B cell (primary cell): ENCODE measurements at regions not wholly inside any gene's neighbourhood (a gene's known extent, or its start where the extent isn't known, plus 50 kb on each side); places are given as distances from the start of the nearest gene placed in this dataset.

Experiments used
- ATAC-seq: fragments of 200-7000 bp; cut with Tn5 transposase; one replicate; pipeline ENCODE4 v1.10.0; 2021; ENCODE audit warnings: low read depth, mild to moderate bottlenecking, moderate number of reproducible peaks, moderate library complexity
- CTCF ChIA-PET: fragments of 350-600 bp; sonication (Branson Sonifier 250); formaldehyde crosslinking; loops from one replicate; lab custom pipeline; 2021; ENCODE audit warnings: antibody characterized with exemption, inconsistent platforms; lab: Charles Lee
- POLR2A ChIA-PET: fragments of 350-600 bp; sonication (Branson Sonifier 250); formaldehyde crosslinking; loops from one replicate; lab custom pipeline; 2021; ENCODE audit warnings: antibody characterized with exemption; lab: Charles Lee
- DNase-seq: peaks from one replicate; pipeline ENCODE4 v3.0.0; 2013
- H2AFZ ChIP-seq: 2 replicates; pipeline ENCODE4 v1.6.1; 2012; ENCODE audit warnings: mild to moderate bottlenecking, low read depth, low read length; ENCODE audit not compliant: insufficient read depth, poor library complexity, severe bottlenecking
- H3K27ac ChIP-seq, 2 donors: 1 replicate in 1 of 2; 2 replicates in 1 of 2; pipeline ENCODE4 v1.5.1; 2012 to 2013; ENCODE audit warnings: low read length in 2 of 2, mild to moderate bottlenecking in 2 of 2, moderate library complexity in 1 of 2
- H3K27me3 ChIP-seq, 4 experiments: fragments of 200-600 bp in 1 of 4; sonication (generic) in 1 of 4; replicated peaks in 1 of 4; 1 replicate in 2 of 4; 2 replicates in 2 of 4; pipeline versions ENCODE4 v1.6.1 to v1.7.0; 2013 to 2016; ENCODE audit warnings: low read length in 3 of 4, mild to moderate bottlenecking in 2 of 4, mixed read lengths in 1 of 4, moderate library complexity in 1 of 4; ENCODE audit not compliant: insufficient read depth in 4 of 4, control insufficient read depth in 3 of 4; ENCODE audit errors: control extremely low read depth in 1 of 4
- H3K36me3 ChIP-seq, 2 experiments: replicated peaks in 1 of 2; 1 replicate in 1 of 2; 2 replicates in 1 of 2; pipeline versions ENCODE4 v1.6.1 to v1.7.1; 2013; ENCODE audit warnings: low read length in 1 of 2; ENCODE audit not compliant: insufficient read depth in 2 of 2, control insufficient read depth in 1 of 2; ENCODE audit errors: control extremely low read depth in 1 of 2, extremely low read depth in 1 of 2
- H3K4me1 ChIP-seq, 2 donors: fragments of 200-600 bp in 1 of 2; sonication (generic) in 1 of 2; 1 replicate in 1 of 2; 2 replicates in 1 of 2; pipeline versions ENCODE4 v1.5.1 to v1.6.1; 2013 to 2017; ENCODE audit warnings: low read length in 2 of 2; ENCODE audit not compliant: control insufficient read depth in 2 of 2, insufficient read depth in 2 of 2
- H3K4me2 ChIP-seq: replicated peaks from 2 replicates; pipeline ENCODE3; 2012; ENCODE audit warnings: mild to moderate bottlenecking, low read depth, low read length; ENCODE audit not compliant: poor library complexity, severe bottlenecking
- H3K4me3 ChIP-seq, 5 experiments: fragments of 200-600 bp in 1 of 5; sonication (generic) in 1 of 5; 1 replicate in 3 of 5; 2 replicates in 2 of 5; pipeline versions ENCODE4 v1.5.1 to v1.7.0; 2011 to 2016; ENCODE audit warnings: low read length in 4 of 5, mild to moderate bottlenecking in 4 of 5, low read depth in 2 of 5, control low read depth in 1 of 5, moderate library complexity in 1 of 5; ENCODE audit not compliant: insufficient read depth in 1 of 5; ENCODE audit errors: control extremely low read depth in 1 of 5, extremely low read depth in 1 of 5
- H3K79me2 ChIP-seq: fragments of 200-600 bp; sonication (generic); one replicate; pipeline ENCODE4 v1.6.0; 2016; ENCODE audit warnings: low read length; ENCODE audit not compliant: control insufficient read depth, insufficient read depth
- H3K9ac ChIP-seq: fragments of 200-600 bp; sonication (generic); 2 replicates; pipeline ENCODE4 v1.6.1; 2017; ENCODE audit warnings: mild to moderate bottlenecking, low read length, moderate library complexity
- H3K9me3 ChIP-seq, 3 donors: one replicate each; pipeline versions ENCODE4 v1.6.1 to v1.7.1; 2013; ENCODE audit warnings: low read length in 2 of 3; ENCODE audit not compliant: control insufficient read depth in 2 of 3, insufficient read depth in 1 of 3; ENCODE audit errors: control extremely low read depth in 1 of 3
- H4K20me1 ChIP-seq: 2 replicates; pipeline ENCODE4 v1.6.0; 2012; ENCODE audit warnings: mild to moderate bottlenecking, low read length; ENCODE audit not compliant: insufficient read depth, control insufficient read depth, poor library complexity, severe bottlenecking
- H3K27ac Mint-ChIP-seq: one replicate; pipeline ENCODE4 v1.8.0; 2021; ENCODE audit warnings: mixed read lengths
- H3K27me3 Mint-ChIP-seq: one replicate; pipeline ENCODE4 v1.8.0; 2021; ENCODE audit warnings: mixed read lengths
- H3K4me1 Mint-ChIP-seq: one replicate; pipeline ENCODE4 v1.8.0; 2021; ENCODE audit warnings: mixed read lengths
- H3K4me3 Mint-ChIP-seq: one replicate; pipeline ENCODE4 v1.8.0; 2021; ENCODE audit warnings: mixed read lengths
- H3K9me3 Mint-ChIP-seq: one replicate; pipeline ENCODE4 v1.8.0; 2022; ENCODE audit warnings: mixed read lengths; ENCODE audit not compliant: insufficient read depth
- EZH2 ChIP-seq: IDR thresholded peaks from 2 replicates; pipeline ENCODE4 v1.6.1; 2012; ENCODE audit warnings: borderline replicate concordance, low read depth, mild to moderate bottlenecking, moderate library complexity, low read length; ENCODE audit not compliant: insufficient read depth, poor library complexity, severe bottlenecking
- WGBS: methylation state at CpG from one replicate; pipeline ENCODE4 v1.1.5; 2013; ENCODE audit warnings: missing lambda C conversion rate; ENCODE audit not compliant: insufficient coverage; 5-methylcytosine and 5-hydroxymethylcytosine counted together
- intact Hi-C: fragments of 100-400 bp; cut with micrococcal nuclease; formaldehyde crosslinking; loops from one replicate; pipeline ENCODE4 v1.10.0; 2022
- TF ChIP-seq, protein P1 (sequence below): fragments of 200-600 bp; IDR thresholded peaks from one replicate; pipeline ENCODE4 v1.8.0; 2022; ENCODE audit warnings: antibody characterized with exemption, mild to moderate bottlenecking

- Histone ChIP-seq H3K9me3 (no peaks in the 10 kb centered on the region), H3K4me3 (no peak overlapping the region), H3K4me1 (no peaks in the 10 kb centered on the region), H3K9ac (no peak overlapping the region), H2AFZ (no peak overlapping the region), H3K27ac (no peak overlapping the region), H3K4me2 (no peak overlapping the region), H3K79me2 (no peaks in the 10 kb centered on the region), H4K20me1 (no peaks in the 10 kb centered on the region), H3K36me3 (no peaks in the 10 kb centered on the region), H3K27me3 (no peaks in the 10 kb centered on the region)
- ChIA-PET CTCF (no interaction called here), POLR2A (no interaction called here)
- no peak for DNase-seq
- Mint-ChIP-seq H3K27me3 (no peaks in the 10 kb centered on the region), H3K4me1 (no peaks in the 10 kb centered on the region), H3K27ac (no peak overlapping the region), H3K4me3 (no peak overlapping the region), H3K9me3 (no peaks in the 10 kb centered on the region)
- TF ChIP-seq, protein P1, sequence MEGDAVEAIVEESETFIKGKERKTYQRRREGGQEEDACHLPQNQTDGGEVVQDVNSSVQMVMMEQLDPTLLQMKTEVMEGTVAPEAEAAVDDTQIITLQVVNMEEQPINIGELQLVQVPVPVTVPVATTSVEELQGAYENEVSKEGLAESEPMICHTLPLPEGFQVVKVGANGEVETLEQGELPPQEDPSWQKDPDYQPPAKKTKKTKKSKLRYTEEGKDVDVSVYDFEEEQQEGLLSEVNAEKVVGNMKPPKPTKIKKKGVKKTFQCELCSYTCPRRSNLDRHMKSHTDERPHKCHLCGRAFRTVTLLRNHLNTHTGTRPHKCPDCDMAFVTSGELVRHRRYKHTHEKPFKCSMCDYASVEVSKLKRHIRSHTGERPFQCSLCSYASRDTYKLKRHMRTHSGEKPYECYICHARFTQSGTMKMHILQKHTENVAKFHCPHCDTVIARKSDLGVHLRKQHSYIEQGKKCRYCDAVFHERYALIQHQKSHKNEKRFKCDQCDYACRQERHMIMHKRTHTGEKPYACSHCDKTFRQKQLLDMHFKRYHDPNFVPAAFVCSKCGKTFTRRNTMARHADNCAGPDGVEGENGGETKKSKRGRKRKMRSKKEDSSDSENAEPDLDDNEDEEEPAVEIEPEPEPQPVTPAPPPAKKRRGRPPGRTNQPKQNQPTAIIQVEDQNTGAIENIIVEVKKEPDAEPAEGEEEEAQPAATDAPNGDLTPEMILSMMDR, result no peak
- TF ChIP-seq EZH2, result no peak
- WGBS, result 83% methylated on average over 4 of the region's 4 CpGs
- intact Hi-C loops, result no loop called here
- ATAC-seq, result no peak
Observed at GRCh38 chr12:42828836-42829235, 239.3 kb upstream of the PRICKLE1 start.

DNA sequence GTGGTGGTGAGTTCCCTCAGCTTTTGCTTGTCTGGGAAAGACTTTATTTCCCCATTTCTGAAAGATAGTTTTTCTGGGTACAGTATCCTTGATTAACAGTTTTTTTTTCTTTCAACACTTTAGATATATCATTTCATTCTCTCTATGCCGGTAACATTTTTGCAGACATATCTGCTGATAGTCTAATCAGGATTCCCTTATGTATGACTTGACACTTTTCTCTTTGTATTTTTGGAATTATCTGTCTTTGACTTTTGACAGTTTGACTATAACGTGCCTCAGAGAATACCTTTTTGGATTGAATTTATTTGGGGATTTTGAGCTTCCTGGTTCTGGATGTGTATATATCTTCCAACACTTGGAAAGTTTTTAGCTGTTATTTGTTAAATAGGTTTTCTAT, 234.8 kb upstream of the PRICKLE1 start:
- Mint-ChIP-seq H3K27me3 (no peaks in the 10 kb centered on the region), H3K4me3 (no peak overlapping the region), H3K27ac (no peak overlapping the region), H3K9me3 (no peaks in the 10 kb centered on the region), H3K4me1 (no peaks in the 10 kb centered on the region)
- H3K79me2 ChIP-seq, result no peaks in the 10 kb centered on the region
- no peaks in the 10 kb centered on the region for H3K4me1 ChIP-seq
- no CpG with 5 or more reads among the region's 2 CpGs for WGBS
- no peak overlapping the region for H3K4me2 ChIP-seq
- H2AFZ ChIP-seq, result no peak overlapping the region
- ChIA-PET CTCF (interaction anchor here (1.0 kb wide), 1 partner anchor 15 kb away, joined by 3 read pairs; no protein-coding TSS in a partner anchor), POLR2A (no interaction called here)
- no peaks in the 10 kb centered on the region for H3K27me3 ChIP-seq
- no peak for TF ChIP-seq EZH2
- TF ChIP-seq, protein P1, result no peak
- no peaks in the 10 kb centered on the region for H4K20me1 ChIP-seq
- H3K9ac ChIP-seq, result no peak overlapping the region
- intact Hi-C loops, result no loop called here
- H3K9me3 ChIP-seq, result no peaks in the 10 kb centered on the region
- no peaks in the 10 kb centered on the region for H3K36me3 ChIP-seq
- ATAC-seq (no peak), DNase-seq (no peak)
- no peak overlapping the region for H3K27ac ChIP-seq
- no peak overlapping the region for H3K4me3 ChIP-seq
